ENCODE measurements at regions not wholly inside any gene's neighbourhood (a gene's known extent, or its start where the extent isn't known, plus 50 kb on each side); places are given as distances from the start of the nearest gene placed in this dataset.

DNA sequence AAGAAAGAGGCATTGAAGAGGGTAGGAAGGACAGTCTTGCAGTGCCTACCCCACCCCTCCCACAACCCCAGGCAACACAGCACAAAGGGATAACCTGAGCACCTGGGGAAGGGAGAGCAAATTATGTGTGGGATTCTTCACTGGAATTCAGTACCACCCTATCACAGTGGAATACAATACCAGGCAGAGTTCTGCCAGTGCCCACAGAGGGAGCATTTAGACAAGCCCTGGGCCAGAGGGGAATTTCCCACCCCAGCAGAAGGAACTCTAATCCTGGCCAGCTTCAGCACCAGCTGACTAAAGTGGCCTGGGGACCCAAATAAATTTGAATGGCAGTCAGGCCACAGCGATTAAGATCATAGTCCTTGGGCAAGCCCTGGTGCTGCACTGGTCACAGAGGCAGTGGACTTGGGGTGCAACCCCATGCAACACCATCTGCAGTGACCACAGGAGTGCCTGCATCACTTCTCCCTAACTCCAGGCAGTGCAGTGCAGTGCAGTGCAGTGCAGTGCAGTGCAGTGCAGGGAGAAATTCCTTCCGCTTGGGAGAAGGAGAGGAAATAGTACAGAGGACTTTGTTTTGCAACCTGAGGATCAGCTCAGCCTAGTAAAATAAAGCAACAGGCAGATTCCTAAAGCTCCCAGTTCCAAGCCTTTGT, 147.8 kb upstream of the SRD5A2 start:
- no peak for TF ChIP-seq CTCF (IDR thresholded peaks at IDR 0.05; ENCODE audit: insufficient read depth, low read length)
- TF ChIP-seq REST (IDR thresholded peaks at IDR 0.05; ENCODE audit: insufficient replicate concordance, low read depth), result no peak
- no peak for TF ChIP-seq GABPA (IDR thresholded peaks at IDR 0.05; ENCODE audit: low read depth)
- no peak for TF ChIP-seq POLR2AphosphoS5 (IDR thresholded peaks at IDR 0.05; ENCODE audit: low read depth)
- TF ChIP-seq SPI1 (IDR thresholded peaks at IDR 0.05; ENCODE audit: borderline replicate concordance, low read depth), result no peak

All from HL-60 (cell line).